Stimulated activated CD8-positive, alpha-beta memory T cell treated with anti-CD3 and anti-CD28 coated beads, Interleukin-15, amount 100 ng/mL, for 48 hours (primary cell): ENCODE measurements at regions not wholly inside any gene's neighbourhood (a gene's known extent, or its start where the extent isn't known, plus 50 kb on each side); places are given as distances from the start of the nearest gene placed in this dataset.
"Not testable (repeated sequence)": the region's sequence is repeated elsewhere in the genome, so short reads cannot be mapped to it uniquely, and the experiment has no call there.

Source experiments
- DNase-seq, 2 donors: peaks; one replicate each; pipeline ENCODE4 v3.0.0-alpha.2; 2020; ENCODE audit warnings: low read depth in 2 of 2

DNA sequence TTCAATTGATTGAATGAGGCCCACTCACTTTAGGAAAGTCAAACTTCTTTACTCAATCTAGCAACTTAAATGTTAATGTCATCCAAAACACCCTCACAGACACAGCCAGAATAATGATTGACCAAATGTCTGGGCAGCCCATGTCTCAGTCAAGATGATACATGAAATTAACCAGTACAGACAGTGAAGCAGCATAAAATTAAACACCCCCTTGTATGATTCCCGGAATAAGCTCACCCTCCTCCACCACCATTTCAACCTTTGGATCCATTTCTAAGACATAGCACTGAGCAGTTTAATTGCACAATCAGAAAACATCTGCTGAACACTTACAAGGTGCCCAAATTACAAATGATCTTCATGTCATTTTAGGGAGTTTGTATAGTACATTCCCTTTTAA is 570.7 kb upstream of the ID2 start:
- DNase-seq, result no peak

DNA sequence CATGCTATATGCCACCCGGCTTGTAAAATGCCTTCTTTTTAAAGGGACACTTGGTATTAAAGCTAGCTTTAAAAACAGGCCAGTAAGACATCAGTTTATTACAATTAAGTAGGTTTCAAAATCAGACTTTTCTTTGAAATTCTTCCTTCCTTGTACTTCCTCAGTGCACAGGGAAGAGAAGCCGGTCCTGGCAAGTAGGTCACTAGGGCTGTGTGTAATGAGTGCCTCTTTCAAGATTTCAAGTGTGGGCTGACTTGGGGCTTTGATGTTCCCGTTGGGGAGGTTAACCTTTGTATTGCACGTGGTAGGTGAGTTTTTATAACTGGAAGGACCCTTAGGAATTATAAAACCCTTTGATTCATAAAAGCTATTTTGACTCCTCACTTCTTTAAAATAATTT is 566.4 kb upstream of the ID2 start:
- no peak for DNase-seq

- DNase-seq, result no peak
Observed at GRCh38 chr2:8115966-8116365, 565.9 kb upstream of the ID2 start.

DNA sequence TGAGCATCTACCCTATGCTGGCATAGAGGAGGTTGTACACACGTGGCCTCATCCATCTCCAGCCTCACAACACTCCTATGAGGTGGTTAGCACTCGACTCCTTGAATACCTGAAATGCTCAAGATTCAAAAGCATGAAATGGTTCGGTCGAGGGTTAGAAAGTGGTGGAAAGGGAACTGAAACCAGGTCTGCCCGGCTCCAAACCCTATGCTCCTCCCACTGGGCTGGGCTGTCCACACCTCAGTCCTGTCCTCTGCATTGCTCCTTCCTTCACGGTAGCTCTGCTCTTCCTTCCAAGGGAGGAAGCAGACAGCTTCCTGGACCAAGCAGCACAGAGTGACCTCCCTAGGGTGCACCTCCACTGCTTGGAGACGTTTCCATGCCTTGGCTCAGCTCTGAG is 565.2 kb upstream of the ID2 start:
- no peak for DNase-seq

DNA sequence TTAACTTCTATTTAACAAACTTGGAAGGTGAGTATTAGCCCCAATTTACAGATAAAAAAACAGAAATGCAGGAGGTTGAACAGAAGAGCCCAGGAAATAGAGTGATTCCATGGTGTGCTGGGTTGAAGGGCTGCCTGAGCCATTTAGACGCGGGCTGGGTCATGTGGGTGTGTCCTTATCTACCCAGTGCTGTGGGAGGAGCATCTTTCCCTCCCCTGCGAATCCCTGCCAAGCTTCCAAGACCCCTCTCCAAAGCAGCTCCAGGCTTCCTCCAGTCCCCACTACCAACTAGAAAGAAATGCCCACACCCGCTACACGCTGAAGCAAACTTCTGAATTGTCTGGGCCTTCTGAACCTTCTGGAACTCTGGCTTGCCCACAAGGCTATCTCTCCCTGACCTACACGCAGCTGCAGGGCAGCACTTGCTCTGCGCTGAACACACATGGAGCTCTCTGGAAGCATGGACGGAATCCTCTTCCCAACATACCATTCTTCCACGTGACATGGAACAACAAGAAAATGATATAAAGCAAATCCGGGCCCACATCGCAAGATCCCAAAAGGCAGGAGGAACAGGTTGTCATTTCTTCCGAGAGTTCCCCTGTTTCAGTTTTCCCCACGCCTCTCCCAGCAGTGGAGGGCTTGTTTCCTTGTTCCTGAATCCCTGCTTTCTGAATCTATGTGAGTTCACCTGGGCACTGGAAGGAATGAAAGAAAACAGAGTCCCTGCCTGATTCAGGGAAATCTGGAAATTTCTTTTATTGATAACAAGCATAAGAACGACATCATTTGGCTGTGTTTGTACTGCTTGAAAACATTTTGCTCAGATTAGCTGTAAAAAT is 562.7 kb upstream of the ID2 start:
- no peak for DNase-seq

GRCh38 chr2:8119782-8120505 is 561.9 kb upstream of the ID2 start:
- DNase-seq, result no peak

- DNase-seq, result no peak
Observed at GRCh38 chr2:8120506-8120860, 561.4 kb upstream of the ID2 start.

GRCh38 chr2:8121022-8121825 is 560.6 kb upstream of the ID2 start:
- no peak for DNase-seq

- no peak for DNase-seq
Observed at GRCh38 chr2:8121826-8122513, 559.9 kb upstream of the ID2 start.

DNA sequence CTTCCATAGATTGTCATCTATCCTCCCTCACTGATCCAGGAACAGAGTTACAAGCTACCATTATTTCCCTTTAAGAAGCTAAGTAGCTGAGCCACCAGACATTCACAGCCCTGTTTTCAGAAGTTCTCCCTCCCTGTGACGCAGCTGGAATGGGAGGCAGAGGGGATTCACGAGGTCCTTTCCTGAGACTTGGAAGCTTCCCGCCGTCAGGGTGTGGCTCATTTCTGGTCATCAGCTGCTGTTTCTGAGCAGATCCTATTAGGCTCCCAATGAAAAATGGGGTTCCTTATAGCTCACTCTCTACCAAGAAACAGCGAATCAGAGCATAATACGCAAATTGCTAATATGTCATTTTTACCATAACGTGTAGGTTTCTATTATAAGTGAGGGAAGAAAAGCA is 559.3 kb upstream of the ID2 start:
- no peak for DNase-seq

DNA sequence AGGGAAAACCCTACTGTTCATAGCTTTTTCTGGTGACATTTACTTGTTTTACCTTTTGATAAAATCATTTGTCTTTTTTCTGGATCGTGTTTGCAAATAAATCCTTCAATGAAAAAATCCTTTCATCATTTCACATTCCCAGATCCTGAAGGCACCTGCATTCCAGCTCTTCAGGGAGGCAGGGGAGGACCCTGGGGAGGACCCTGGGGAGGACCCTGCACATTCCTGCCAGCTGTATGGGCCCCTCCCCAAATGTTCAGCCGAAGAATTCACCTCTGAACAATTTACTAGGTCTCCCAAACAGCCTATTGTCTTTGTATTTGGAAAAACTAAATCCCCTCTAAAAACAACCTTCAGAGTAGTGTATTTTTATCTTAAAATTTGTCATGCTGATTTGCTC is 558.4 kb upstream of the ID2 start:
- DNase-seq, result no peak

DNA sequence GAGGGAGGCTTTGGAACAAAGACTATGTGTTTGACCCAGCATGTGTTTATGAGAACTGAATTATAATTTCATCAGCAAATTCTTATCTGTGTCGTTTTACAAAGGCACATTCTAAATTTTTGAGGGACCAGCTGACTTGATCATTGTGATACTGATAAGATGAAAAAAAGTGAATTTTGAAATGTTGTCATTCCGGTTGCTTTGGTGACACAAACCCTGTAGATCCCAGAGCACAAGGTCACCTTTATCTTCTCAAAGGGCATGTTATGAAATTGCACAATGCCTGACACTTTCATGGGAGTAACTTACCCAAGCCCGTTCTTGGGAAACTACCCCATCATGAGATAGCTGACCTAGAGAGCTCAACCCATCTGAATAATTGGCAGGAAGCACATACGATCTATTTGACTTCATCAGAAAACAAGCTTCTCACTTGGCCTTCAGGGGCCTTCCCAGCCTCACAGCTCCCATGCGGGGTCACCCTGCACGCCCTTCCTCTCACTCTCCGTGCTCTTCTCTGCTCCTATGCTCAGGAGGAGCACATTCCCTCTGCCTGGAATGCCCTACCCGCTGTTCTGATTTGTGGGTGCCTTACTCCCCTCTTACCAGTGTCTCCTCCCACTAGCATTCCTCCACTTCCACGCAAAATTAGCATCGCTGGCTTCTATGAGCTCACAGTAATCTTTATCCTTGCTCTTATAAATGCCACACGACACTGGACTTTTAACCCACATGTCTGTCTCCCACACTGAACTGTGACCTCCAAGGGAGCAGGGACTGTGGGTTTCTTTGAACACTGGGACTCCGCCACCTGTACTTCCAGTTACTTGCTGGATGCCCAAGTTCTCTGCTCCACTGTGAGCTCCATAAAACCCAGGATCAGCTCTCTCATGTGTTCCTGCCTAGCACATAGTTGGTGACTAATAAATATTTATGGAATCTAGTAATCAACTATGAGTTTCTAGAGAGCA is 555.8 kb upstream of the ID2 start:
- DNase-seq, result no peak

DNA sequence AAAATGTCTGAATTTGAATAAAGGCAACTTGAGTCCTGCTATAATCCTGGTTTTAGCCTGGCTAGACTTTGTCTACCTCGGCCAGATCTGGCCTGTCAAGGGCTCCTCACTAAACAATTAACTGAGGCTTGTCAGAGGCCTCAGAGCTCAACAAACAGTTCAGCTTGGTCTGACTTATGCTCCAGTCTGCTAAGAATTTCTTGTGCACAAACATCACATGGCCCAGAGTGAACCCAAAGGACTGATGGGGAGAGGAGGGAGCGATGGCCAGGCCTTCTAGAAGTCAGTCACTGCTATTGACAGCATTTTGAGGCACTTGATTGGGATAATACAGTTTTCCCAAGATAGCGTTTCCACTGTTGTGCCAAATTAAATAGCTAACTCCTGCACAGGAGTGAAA is 555.1 kb upstream of the ID2 start:
- no peak for DNase-seq

GRCh38 chr2:8131423-8131822 is 550.4 kb upstream of the ID2 start:
- not testable (repeated sequence) for DNase-seq

DNA sequence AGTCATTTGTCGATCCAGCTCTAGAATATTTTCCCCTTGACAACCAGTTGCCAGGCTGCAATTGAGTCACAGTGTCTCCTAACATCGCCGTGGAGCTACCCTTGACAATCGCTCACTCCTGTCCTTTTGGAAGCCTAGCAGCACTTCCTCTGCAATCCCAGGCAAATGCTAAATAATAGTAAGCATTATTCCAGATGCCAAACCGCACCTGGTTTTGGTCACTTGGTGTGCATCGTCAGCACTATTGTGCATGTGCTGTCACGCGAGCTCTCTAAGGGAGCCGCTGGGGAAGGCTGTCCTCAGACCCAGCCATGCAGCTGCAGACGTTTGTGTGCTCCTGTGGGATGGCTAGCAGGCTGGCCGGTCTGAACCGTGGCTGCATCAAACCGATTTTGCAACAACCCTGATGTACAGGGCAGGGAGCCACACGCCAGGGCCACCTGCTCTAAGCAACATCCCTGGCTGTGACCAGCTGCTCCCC is 549.5 kb upstream of the ID2 start:
- no peak for DNase-seq

- DNase-seq, result no peak
Observed at GRCh38 chr2:8132879-8133278, 549.0 kb upstream of the ID2 start.

DNA sequence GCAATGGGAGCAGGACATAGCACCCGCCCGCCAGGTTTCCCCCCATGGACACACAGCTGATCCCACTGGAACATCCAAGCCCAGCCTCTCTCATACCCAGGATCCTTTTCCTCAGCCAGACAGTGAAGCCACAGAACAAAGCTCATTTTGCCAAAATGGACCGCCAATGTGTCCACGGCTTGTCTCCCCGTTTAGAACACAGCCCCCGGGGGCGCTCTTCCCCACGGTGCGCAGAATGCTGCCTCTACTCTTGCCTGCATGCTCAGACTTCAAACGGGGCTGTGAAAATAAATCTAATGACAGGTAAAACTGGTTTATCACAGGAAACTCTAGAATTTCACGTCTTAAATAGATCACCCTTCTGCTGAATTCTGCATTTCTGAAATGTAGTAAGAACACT is 548.5 kb upstream of the ID2 start:
- DNase-seq, result no peak

GRCh38 chr2:8133913-8134472 is 547.9 kb upstream of the ID2 start:
- no peak for DNase-seq

- no peak for DNase-seq
Observed at GRCh38 chr2:8134473-8134932, 547.4 kb upstream of the ID2 start.

- DNase-seq, result no peak
Observed at GRCh38 chr2:8134985-8135682, 546.7 kb upstream of the ID2 start.
